ENCODE measurements at regions not wholly inside any gene's neighbourhood (a gene's known extent, or its start where the extent isn't known, plus 50 kb on each side); places are given as distances from the start of the nearest gene placed in this dataset.

DNA sequence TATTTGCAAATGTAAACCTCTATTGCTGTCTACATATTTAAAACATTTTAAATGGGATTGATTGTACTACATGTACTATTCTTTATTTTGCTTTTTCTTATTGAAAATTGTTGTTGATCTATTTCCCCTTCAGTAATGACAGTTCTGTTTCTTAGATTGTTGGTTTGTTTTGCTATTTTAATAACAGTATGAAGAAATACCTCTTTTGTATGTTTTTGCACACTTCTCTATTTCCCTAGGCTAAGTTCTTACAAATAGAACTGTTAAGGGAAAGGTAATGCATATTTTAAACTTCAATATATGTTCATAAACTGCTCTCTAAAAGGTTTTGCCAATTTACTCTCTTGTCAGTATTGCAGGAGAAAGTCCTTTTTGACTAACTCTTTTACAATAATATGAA is 195.0 kb upstream of the PRPS1L1 start:
- TF ChIP-seq JUN (IDR thresholded peaks at IDR 0.05) = no peak
- no peak for TF ChIP-seq RFX5 (IDR thresholded peaks at IDR 0.05)
- no peak for TF ChIP-seq PHF8 (IDR thresholded peaks at IDR 0.05; ENCODE audit: borderline replicate concordance, low read depth)
